Right ventricle myocardium superior (tissue), 1 donor: ENCODE measurements at regions not wholly inside any gene's neighbourhood (a gene's known extent, or its start where the extent isn't known, plus 50 kb on each side); places are given as distances from the start of the nearest gene placed in this dataset.

Experiments used
- ATAC-seq: fragments of 200-7000 bp; cut with Tn5 transposase; one replicate; pipeline ENCODE4 v1.9.1; 2020; ENCODE audit warnings: mild to moderate bottlenecking; ENCODE audit not compliant: poor library complexity
- DNase-seq: peaks from one replicate; pipeline ENCODE4 v3.0.0-alpha.2; 2020
- intact Hi-C: fragments of 100-400 bp; cut with DNase I; formaldehyde crosslinking; loops from one replicate; pipeline ENCODE4 v1.11.2; 2022
- donor health status: DM: no; HTN: yes; CAD: no; lungs with severe emphysema.

- ATAC-seq (no peak), DNase-seq (no peak)
- intact Hi-C loops: no loop called here
Observed at GRCh38 chr2:172198361-172198760, 95.7 kb upstream of the DLX2 start.

GRCh38 chr2:172198908-172199307 lies 96.2 kb upstream of the DLX2 start:
- DNase-seq (no peak), ATAC-seq (no peak)
- intact Hi-C loops: no loop called here

GRCh38 chr2:172200495-172201085 lies 97.9 kb upstream of the DLX2 start:
- DNase-seq (no peak), ATAC-seq (no peak)
- intact Hi-C loops: no loop called here

GRCh38 chr2:172204309-172204708 lies 101.6 kb upstream of the DLX2 start:
- no peak for ATAC-seq
- intact Hi-C loops: no loop called here

GRCh38 chr2:172204762-172205161 lies 102.1 kb upstream of the DLX2 start:
- DNase-seq (no peak), ATAC-seq (no peak)
- intact Hi-C loops: no loop called here

More at GRCh38 chr2:172204309-172204708, 101.6 kb upstream of the DLX2 start:
- DNase-seq: no peak

GRCh38 chr2:172205292-172205691 lies 102.6 kb upstream of the DLX2 start:
- intact Hi-C loops: no loop called here
- ATAC-seq (no peak), DNase-seq (no peak)

GRCh38 chr2:172207911-172208310 lies 105.2 kb upstream of the DLX2 start:
- intact Hi-C loops: no loop called here
- ATAC-seq: no peak
- DNase-seq: no peak

- intact Hi-C loops: no loop called here
- DNase-seq (no peak), ATAC-seq (no peak)
Observed at GRCh38 chr2:172208791-172209325, 106.2 kb upstream of the DLX2 start.

GRCh38 chr2:172210599-172210998 lies 107.9 kb upstream of the DLX2 start:
- intact Hi-C loops: no loop called here
- DNase-seq (no peak), ATAC-seq (no peak)

GRCh38 chr2:172211512-172211911 lies 108.8 kb upstream of the DLX2 start:
- no peak for DNase-seq
- ATAC-seq: no peak
- intact Hi-C loops: no loop called here

GRCh38 chr2:172213116-172213860 lies 110.6 kb upstream of the DLX2 start:
- DNase-seq (no peak), ATAC-seq (no peak)
- intact Hi-C loops: no loop called here

- no peak for DNase-seq
- intact Hi-C loops: no loop called here
- ATAC-seq: no peak
Observed at GRCh38 chr2:172214252-172214651, 111.6 kb upstream of the DLX2 start.

GRCh38 chr2:172215172-172215935 lies 112.7 kb upstream of the DLX2 start:
- DNase-seq (no peak), ATAC-seq (no peak)
- intact Hi-C loops: no loop called here

GRCh38 chr2:172215936-172216335 lies 113.2 kb upstream of the DLX2 start:
- DNase-seq: no peak
- ATAC-seq: no peak
- intact Hi-C loops: no loop called here

GRCh38 chr2:172216477-172216876 lies 113.8 kb upstream of the DLX2 start:
- no peak for ATAC-seq
- intact Hi-C loops: no loop called here
- DNase-seq: no peak

GRCh38 chr2:172219201-172219600 lies 116.5 kb upstream of the DLX2 start:
- intact Hi-C loops: no loop called here
- ATAC-seq: no peak
- DNase-seq: no peak

- DNase-seq (no peak), ATAC-seq (no peak)
- intact Hi-C loops: no loop called here
Observed at GRCh38 chr2:172220121-172220520, 117.4 kb upstream of the DLX2 start.

- no peak for ATAC-seq
- intact Hi-C loops: no loop called here
- no peak for DNase-seq
Observed at GRCh38 chr2:172223601-172224054, 120.9 kb upstream of the DLX2 start.

- intact Hi-C loops: no loop called here
- no peak for ATAC-seq
- no peak for DNase-seq
Observed at GRCh38 chr2:172225786-172226185, 123.1 kb upstream of the DLX2 start.
